Progenitor cell of endocrine pancreas (in vitro differentiated cells): ENCODE measurements at regions not wholly inside any gene's neighbourhood (a gene's known extent, or its start where the extent isn't known, plus 50 kb on each side); places are given as distances from the start of the nearest gene placed in this dataset.
"Not testable (repeated sequence)": the region's sequence is repeated elsewhere in the genome, so short reads cannot be mapped to it uniquely, and the experiment has no call there.

ENCODE experiments used
- DNase-seq: peaks from one replicate; pipeline ENCODE4 v3.0.0; 2021; ENCODE audit warnings: low spot score; ENCODE audit not compliant: unreplicated experiment
- H3K27ac Mint-ChIP-seq: 2 replicates; pipeline ENCODE4 v1.8.0; 2021; ENCODE audit warnings: mild to moderate bottlenecking, moderate library complexity, mixed read lengths
- H3K27me3 Mint-ChIP-seq: 2 replicates; pipeline ENCODE4 v1.8.0; 2021; ENCODE audit warnings: mixed read lengths
- H3K36me3 Mint-ChIP-seq: 2 replicates; pipeline ENCODE4 v1.8.0; 2022; ENCODE audit warnings: mixed read lengths; ENCODE audit not compliant: insufficient read depth
- H3K4me1 Mint-ChIP-seq: 2 replicates; pipeline ENCODE4 v1.8.0; 2021; ENCODE audit warnings: low read depth, mixed read lengths
- H3K4me3 Mint-ChIP-seq: 2 replicates; pipeline ENCODE4 v1.8.0; 2021; ENCODE audit warnings: low read depth, mild to moderate bottlenecking, moderate library complexity, mixed read lengths
- H3K9me3 Mint-ChIP-seq: 2 replicates; pipeline ENCODE4 v1.8.0; 2021; ENCODE audit warnings: low read depth, mixed read lengths
- CTCF ChIP-seq: fragments of 200-600 bp; sonication (generic); IDR thresholded peaks from one replicate; pipeline ENCODE4 v1.5.0; 2021; ENCODE audit warnings: antibody characterized with exemption, mild to moderate bottlenecking; ENCODE audit not compliant: unreplicated experiment

- Mint-ChIP-seq H3K4me1 (no peaks in the 10 kb centered on the region), H3K4me3 (no peak overlapping the region), H3K27me3 (no peaks in the 10 kb centered on the region), H3K9me3 (peaks cover 16% of the 10 kb centered on the region), H3K36me3 (no peaks in the 10 kb centered on the region), H3K27ac (no peak overlapping the region)
- no peak for TF ChIP-seq CTCF
- DNase-seq, result no peak
These were observed 770.8 kb downstream of the EPHA7 start for GRCh38 chr6:92648364-92649086.

- peaks cover 14% of the 10 kb centered on the region for H3K9me3 Mint-ChIP-seq
- H3K27me3 Mint-ChIP-seq, result no peaks in the 10 kb centered on the region
- H3K4me1 Mint-ChIP-seq, result no peaks in the 10 kb centered on the region
- H3K4me3 Mint-ChIP-seq, result no peak overlapping the region
- no peak for TF ChIP-seq CTCF
- H3K36me3 Mint-ChIP-seq, result no peaks in the 10 kb centered on the region
- no peak for DNase-seq
- no peak overlapping the region for H3K27ac Mint-ChIP-seq
These were observed 771.7 kb downstream of the EPHA7 start for GRCh38 chr6:92647630-92648029.

GRCh38 chr6:92644104-92644791 is 775.1 kb downstream of the EPHA7 start:
- H3K4me3 Mint-ChIP-seq, H3K36me3 Mint-ChIP-seq, H3K4me1 Mint-ChIP-seq: not testable (repeated sequence)

GRCh38 chr6:92635553-92636153 is 783.7 kb downstream of the EPHA7 start:
- Mint-ChIP-seq H3K9me3 (peaks cover 3% of the 10 kb centered on the region), H3K4me3 (no peak overlapping the region), H3K4me1 (no peaks in the 10 kb centered on the region), H3K36me3 (no peaks in the 10 kb centered on the region), H3K27me3 (no peaks in the 10 kb centered on the region), H3K27ac (no peak overlapping the region)
- no peak for TF ChIP-seq CTCF
- DNase-seq, result no peak

More at GRCh38 chr6:92644104-92644791, 775.1 kb downstream of the EPHA7 start:
- not testable (repeated sequence) for H3K27ac Mint-ChIP-seq, H3K9me3 Mint-ChIP-seq, H3K27me3 Mint-ChIP-seq
- peak; percentile 49 for TF ChIP-seq CTCF
- peak; percentile 12 for DNase-seq

- Mint-ChIP-seq H3K36me3 (no peaks in the 10 kb centered on the region), H3K4me3 (no peak overlapping the region), H3K9me3 (no peaks in the 10 kb centered on the region), H3K27ac (no peak overlapping the region), H3K27me3 (no peaks in the 10 kb centered on the region), H3K4me1 (no peaks in the 10 kb centered on the region)
- TF ChIP-seq CTCF, result no peak
- DNase-seq, result no peak
These were observed 784.8 kb downstream of the EPHA7 start for GRCh38 chr6:92634561-92634960.
